GM10266 (cell line): ENCODE measurements at regions not wholly inside any gene's neighbourhood (a gene's known extent, or its start where the extent isn't known, plus 50 kb on each side); places are given as distances from the start of the nearest gene placed in this dataset.

ENCODE experiments used
- DNase-seq: peaks from one replicate; pipeline ENCODE4 v3.0.0; 2012; ENCODE audit errors: extremely low spot score
- TF ChIP-seq, protein P1 (sequence below): IDR thresholded peaks from 2 replicates; pipeline ENCODE4 v1.5.1; 2012; ENCODE audit warnings: mild to moderate bottlenecking, low read depth; ENCODE audit not compliant: control insufficient read depth, insufficient read depth; ENCODE audit errors: missing control alignments

DNA sequence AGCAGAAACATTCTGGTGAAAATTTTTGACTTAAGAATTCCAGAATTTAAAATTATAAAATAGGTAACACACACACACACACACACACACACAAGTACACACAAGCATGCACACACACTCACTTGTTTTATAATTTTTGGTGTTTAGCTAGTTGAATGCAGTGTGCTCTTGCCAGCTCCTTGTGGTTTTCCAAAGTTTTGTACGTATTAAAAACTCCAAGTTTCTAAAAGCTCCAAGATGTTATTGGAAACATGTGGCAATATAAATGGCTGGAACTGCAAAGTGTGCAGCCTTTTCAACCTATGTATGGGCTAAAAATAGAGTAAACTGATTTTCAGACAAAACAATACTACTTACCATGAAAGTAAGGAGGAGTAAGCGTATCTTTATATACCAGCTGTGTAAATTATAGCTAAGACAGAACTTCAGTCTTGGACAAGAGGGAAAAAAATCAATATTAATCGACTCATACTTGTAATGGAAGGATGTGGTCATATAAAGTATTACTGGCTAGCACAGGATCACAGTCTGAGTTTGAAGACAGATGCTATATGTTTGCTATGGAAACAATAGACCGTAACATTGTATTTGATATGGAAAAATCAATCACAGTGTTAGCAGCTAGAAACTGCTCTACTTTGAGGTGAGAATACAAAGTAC, 727.1 kb upstream of the GRAMD2B start:
- no peak for DNase-seq

DNA sequence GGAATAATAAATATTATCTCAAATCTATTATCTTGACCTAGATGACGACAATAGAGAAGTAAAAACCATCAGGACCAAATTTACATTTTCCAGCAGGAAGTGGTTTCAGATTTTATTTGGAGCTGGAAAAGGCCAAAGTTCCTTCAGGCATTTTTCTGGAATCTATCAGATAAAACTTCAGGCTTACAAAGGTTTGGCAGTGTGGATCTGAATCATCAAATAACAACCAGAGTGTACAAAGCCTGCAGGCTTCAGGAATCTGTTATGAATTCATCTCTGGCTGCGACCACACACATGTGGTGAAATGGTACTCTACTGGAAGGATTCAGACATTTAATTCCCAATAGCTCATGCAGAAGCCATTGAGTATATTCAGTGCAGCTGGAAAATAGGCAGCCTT, 726.4 kb upstream of the GRAMD2B start:
- DNase-seq, result no peak
- TF ChIP-seq, protein P1, sequence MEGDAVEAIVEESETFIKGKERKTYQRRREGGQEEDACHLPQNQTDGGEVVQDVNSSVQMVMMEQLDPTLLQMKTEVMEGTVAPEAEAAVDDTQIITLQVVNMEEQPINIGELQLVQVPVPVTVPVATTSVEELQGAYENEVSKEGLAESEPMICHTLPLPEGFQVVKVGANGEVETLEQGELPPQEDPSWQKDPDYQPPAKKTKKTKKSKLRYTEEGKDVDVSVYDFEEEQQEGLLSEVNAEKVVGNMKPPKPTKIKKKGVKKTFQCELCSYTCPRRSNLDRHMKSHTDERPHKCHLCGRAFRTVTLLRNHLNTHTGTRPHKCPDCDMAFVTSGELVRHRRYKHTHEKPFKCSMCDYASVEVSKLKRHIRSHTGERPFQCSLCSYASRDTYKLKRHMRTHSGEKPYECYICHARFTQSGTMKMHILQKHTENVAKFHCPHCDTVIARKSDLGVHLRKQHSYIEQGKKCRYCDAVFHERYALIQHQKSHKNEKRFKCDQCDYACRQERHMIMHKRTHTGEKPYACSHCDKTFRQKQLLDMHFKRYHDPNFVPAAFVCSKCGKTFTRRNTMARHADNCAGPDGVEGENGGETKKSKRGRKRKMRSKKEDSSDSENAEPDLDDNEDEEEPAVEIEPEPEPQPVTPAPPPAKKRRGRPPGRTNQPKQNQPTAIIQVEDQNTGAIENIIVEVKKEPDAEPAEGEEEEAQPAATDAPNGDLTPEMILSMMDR, result no peak

More for the DNA sequence above, 727.1 kb upstream of the GRAMD2B start:
- TF ChIP-seq, protein P1, result no peak

DNA sequence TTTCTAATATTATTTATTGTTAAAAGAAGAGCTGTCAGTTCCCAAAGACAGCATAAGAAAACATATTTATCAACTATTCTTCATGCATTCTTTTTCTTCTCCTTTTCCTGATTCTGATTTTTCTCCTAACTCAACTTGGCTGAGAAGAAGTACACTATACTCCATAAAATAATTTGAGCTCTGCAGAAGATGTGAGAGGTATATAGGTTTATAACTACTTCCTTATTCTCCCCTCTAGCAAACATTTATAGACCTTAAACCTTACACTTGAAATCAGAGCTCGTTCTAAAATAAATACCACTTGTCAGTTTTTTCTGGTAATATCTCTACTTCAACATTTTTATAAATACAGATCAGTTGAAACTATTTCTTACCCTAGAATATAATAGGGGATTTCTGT, 724.8 kb upstream of the GRAMD2B start:
- TF ChIP-seq, protein P1, result no peak
- no peak for DNase-seq

DNA sequence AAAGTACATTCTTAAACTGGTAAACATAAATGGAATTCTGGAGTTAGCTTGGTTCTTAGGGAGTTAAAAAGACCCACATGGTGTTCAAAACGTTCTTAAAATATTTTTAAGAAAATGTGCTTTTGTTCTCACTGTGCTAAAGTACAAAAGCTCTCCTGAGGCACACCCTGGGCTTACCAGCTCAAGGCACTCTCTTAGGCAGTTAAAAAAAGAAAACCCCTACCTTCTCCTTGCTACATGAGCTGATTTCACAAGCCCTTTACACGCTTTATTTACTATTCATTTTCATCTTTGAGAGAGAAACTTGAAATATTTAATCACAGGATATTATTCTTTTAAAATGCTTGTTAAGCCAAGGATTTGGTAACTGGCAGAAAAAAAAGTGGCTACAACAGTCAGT, 723.3 kb upstream of the GRAMD2B start:
- no peak for DNase-seq
- TF ChIP-seq, protein P1, result no peak

DNA sequence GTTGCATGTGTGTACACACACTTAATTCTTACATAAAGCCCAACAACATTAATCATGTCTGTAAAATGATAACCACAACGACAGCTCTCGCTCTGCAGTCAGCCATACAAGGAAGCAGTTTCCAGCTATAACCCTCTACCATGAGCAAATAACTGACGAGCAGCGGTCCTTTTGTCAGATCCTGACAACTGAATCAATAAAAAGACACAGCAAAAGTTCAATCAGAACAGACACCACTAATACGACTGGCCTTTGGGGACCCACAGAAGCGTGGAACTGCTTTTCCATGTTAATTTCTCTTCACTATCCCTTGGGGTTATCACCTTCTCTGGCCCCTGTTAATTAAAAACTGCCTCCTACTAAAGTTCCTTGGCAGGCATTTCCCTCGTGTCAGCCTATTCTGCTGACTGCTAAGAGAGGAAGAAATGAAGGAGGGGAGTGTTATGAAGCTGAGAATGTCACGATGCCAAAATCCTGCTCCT, 722.8 kb upstream of the GRAMD2B start:
- DNase-seq, result no peak
- TF ChIP-seq, protein P1, result no peak

DNA sequence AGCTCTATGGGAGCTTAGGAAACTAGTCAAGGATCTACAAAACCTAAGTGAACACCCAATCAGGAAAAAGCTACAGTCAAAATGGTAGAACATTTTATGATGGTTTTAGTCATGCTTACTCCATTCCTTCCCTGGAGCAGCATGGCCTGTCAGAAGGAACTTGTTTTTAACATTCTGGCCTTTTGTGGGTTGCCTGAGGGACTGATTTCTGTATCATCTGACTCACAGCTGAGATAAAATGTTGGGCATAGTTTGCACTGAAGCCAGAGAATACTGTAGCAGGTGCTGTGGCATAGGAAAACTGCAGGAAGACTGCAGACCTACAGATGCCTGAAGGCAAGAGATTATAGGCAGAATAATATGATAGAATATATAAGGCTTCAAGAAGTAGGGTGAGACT, 719.6 kb upstream of the GRAMD2B start:
- TF ChIP-seq, protein P1, result no peak
- DNase-seq, result no peak

DNA sequence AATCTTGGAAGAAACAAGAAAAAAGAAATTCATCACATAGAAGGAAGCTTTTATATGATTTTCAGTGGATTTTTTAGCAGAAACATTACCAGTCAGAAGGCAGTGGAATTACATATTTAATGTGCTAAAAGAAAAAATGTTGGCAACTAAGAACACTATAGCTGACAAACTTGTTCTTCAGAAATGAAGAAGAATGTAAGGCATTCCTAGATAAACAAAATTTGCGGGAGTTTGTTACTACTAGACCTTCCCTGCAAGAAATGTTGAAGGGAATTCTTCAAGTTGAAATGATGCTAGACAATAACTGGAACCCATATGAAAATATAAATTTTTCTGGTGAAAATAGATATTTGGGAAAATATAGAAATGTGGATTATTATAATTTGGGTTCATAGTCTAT, 718.3 kb upstream of the GRAMD2B start:
- DNase-seq, result no peak
- TF ChIP-seq, protein P1, result no peak
